GM18520 (cell line): ENCODE measurements at regions not wholly inside any gene's neighbourhood (a gene's known extent, or its start where the extent isn't known, plus 50 kb on each side); places are given as distances from the start of the nearest gene placed in this dataset.
"Not testable (repeated sequence)": the region's sequence is repeated elsewhere in the genome, so short reads cannot be mapped to it uniquely, and the experiment has no call there.

Experiments used
- ATAC-seq: cut with Tn5 transposase; IDR thresholded peaks from one replicate; pipeline ENCODE4 v1.9.1; 2021; ENCODE audit not compliant: unreplicated experiment

DNA sequence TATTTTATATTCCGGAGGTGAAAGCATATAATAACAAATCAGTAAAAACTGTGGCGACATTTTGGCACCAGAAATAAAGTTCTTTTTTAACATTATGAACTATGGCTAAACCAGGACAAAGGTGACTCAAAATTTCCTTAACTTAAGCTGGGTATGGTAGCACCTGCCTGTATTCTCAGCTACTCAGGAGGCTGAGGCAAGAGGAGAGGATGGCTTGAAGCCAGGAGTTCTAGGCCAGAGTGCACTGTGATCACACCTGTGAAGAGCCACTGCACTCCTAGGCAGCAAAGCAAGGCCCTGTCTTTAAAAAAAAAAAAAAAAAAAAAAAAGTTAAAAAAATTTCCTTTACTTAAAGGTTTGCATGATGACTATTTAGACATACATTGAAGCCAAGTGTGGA, 63.0 kb upstream of the KIF2A start:
- ATAC-seq = not testable (repeated sequence)

DNA sequence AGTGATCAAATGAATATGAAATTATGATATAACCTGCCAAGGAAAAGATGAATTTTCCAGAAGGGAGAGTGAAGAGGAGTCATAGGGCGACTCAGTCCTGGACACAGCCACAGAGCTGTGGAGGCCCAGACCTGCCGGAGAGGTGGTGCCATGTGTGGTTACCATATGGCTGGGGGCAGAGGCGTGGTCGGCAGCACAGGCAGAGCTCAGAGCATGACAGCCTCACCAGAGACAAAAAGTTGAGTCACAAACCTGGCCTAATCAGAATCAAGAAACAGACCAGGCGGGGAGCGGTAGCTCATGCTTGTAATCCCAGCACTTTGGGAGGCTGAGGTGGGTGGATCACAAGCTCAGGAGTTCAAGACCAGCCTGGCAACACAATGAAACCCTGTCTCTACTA, 57.8 kb upstream of the KIF2A start:
- ATAC-seq = not testable (repeated sequence)

DNA sequence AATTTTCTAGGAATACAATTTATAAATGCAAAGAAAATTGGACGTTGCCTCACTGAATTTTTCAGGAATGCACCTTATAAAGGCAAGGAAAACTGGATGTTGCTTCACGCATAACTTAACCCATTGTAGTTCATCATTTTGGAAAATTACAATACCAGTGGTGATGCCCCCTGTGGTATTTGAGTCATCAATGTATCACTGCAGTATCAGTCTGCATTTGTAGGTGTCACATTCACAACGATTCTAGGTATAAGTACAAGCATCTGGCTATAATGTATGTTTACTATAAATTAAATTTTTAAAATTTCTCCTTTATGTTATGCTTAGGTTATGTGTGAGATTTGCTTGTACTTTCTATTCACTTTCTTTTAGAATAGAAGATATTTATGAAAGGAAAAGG, 55.9 kb upstream of the KIF2A start:
- ATAC-seq = not testable (repeated sequence)

DNA sequence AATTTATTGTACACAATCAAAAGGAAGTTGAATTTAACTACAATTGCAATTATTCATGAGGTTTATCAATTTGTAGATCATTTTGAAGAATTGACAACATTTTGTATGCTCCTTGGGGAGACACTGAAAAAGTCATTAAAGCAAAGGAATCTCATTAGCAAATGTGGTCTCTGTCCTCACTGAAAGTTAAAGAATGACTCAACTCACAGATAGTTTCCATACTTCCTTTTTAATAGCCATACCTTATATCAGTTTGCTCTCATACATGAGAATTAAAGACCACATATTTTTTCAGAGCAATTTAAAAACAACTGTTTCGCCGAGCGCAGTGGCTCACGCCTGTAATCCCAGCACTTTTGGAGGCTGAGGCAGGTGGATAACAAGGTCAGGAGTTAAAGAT, 55.1 kb upstream of the KIF2A start:
- ATAC-seq = not testable (repeated sequence)

DNA sequence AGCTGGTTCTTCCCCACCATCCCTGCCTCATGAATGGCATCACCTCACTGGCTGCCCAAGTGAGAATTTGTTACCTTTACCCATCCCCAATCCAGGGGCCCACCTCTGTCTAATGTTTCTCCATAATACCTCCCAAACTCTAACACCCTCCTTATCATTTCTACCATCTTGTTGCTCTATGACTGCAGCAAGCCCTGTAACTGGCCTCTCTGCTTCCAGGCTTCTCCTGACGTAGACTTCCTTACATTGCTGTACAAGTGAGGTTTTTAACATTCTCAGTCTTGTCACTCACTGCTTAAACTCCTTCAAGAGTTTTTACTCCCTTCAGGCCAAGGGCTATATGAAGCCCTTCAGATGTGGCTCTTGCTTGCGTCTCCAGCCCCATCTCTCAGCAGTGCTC, 53.5 kb upstream of the KIF2A start:
- ATAC-seq = not testable (repeated sequence)

DNA sequence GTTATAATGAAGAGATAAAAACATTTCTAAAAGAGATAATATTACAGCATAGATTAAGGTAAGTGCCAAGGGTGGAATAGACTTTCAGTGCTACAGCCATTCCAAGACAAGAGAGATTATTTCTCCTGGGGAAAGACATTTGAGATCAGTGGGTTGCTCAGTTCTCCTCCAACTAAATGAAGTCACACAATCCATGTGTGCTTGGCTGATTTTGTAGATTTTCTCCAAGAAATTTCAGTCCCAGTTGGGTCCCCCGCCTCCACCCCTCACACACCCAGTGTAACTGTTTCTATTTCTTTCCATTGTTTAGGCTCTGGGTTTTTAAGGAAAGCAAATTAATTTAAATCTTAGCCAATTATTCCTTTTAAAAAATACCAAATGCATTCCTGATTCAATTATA, 50.5 kb upstream of the KIF2A start:
- ATAC-seq = not testable (repeated sequence)

DNA sequence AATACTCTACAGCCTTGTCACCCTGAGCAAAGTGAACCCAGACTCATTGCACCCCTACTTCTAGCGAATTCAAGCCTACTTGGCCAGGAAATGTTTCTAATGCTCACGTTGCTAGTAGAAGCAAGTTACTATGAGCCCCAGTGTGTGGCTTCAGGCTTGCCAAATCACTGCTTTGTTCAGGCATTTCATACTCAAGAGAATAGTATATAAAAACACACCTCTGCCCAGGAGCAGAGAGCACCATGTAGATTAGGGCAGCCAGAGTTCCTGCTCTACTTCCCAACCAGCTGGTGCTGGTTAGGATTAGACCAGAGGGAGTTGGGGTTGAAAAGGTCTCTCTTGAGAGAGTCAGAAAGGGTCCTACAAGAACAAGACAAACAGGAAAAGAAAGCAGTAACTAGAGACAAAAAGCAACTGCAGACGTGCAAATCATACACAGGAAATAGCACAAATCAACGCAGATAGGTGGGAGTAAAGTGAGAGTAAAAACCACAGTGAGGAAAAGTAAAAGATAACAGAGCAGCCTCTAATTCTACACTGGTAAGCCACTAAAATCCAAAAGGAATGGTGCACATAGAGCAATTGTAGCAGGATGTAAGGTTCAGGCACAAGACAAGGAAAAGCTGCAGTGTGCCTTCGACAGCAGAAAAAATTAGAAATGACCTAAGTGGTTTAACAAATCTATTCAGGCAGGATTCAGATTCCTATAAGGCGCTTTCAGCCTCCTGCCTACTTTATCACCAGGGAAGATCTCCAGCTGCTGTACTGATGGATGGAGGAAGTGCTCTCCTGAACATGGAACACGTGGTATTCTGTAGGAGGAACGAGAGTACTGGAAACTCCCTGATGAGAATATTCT, 49.6 kb upstream of the KIF2A start:
- no peak for ATAC-seq
